HG02678 (cell line): ENCODE measurements at regions not wholly inside any gene's neighbourhood (a gene's known extent, or its start where the extent isn't known, plus 50 kb on each side); places are given as distances from the start of the nearest gene placed in this dataset.
A peak's percentile ranks its signal among the peaks of the same experiment; 100 is the strongest.

ENCODE experiments used
- ATAC-seq: cut with Tn5 transposase; IDR thresholded peaks from one replicate; pipeline ENCODE4 v1.9.1; 2021; ENCODE audit warnings: mild to moderate bottlenecking, moderate library complexity; ENCODE audit not compliant: unreplicated experiment

GRCh38 chr16:9546438-9546786 lies 455.0 kb downstream of the HAPSTR1 start:
- no peak for ATAC-seq

GRCh38 chr16:9549487-9549886 lies 458.0 kb downstream of the HAPSTR1 start:
- ATAC-seq = no peak

GRCh38 chr16:9555051-9555450 lies 463.6 kb downstream of the HAPSTR1 start:
- ATAC-seq = no peak

GRCh38 chr16:9556949-9557665 lies 465.7 kb downstream of the HAPSTR1 start:
- ATAC-seq = peak; percentile 72

- ATAC-seq = no peak
Measured at GRCh38 chr16:9557713-9558112, 466.3 kb downstream of the HAPSTR1 start.

GRCh38 chr16:9566099-9566498 lies 474.7 kb downstream of the HAPSTR1 start:
- no peak for ATAC-seq

GRCh38 chr16:9567666-9568065 lies 476.2 kb downstream of the HAPSTR1 start:
- no peak for ATAC-seq

- ATAC-seq = no peak
Measured at GRCh38 chr16:9568261-9568660, 476.8 kb downstream of the HAPSTR1 start.

- no peak for ATAC-seq
Measured at GRCh38 chr16:9570521-9570920, 479.1 kb downstream of the HAPSTR1 start.

- no peak for ATAC-seq
Measured at GRCh38 chr16:9578459-9578858, 487.0 kb downstream of the HAPSTR1 start.

- ATAC-seq = no peak
Measured at GRCh38 chr16:9580025-9580424, 488.6 kb downstream of the HAPSTR1 start.

GRCh38 chr16:9593440-9593839 lies 502.0 kb downstream of the HAPSTR1 start:
- ATAC-seq = no peak

GRCh38 chr16:9594047-9594446 lies 502.6 kb downstream of the HAPSTR1 start:
- no peak for ATAC-seq

- ATAC-seq = no peak
Measured at GRCh38 chr16:9594946-9595345, 503.5 kb downstream of the HAPSTR1 start.

GRCh38 chr16:9595393-9595792 lies 503.9 kb downstream of the HAPSTR1 start:
- no peak for ATAC-seq

- no peak for ATAC-seq
Measured at GRCh38 chr16:9596788-9597187, 505.3 kb downstream of the HAPSTR1 start.

GRCh38 chr16:9597967-9598730 lies 506.7 kb downstream of the HAPSTR1 start:
- ATAC-seq = no peak

GRCh38 chr16:9598731-9599083 lies 507.3 kb downstream of the HAPSTR1 start:
- ATAC-seq = no peak

- no peak for ATAC-seq
Measured at GRCh38 chr16:9599415-9600120, 508.1 kb downstream of the HAPSTR1 start.

GRCh38 chr16:9602189-9602588 lies 510.7 kb downstream of the HAPSTR1 start:
- ATAC-seq = no peak

GRCh38 chr16:9603316-9603715 lies 511.9 kb downstream of the HAPSTR1 start:
- ATAC-seq = no peak
